GM12873 (cell line): ENCODE measurements at regions not wholly inside any gene's neighbourhood (a gene's known extent, or its start where the extent isn't known, plus 50 kb on each side); places are given as distances from the start of the nearest gene placed in this dataset.

Experiments
- TF ChIP-seq, protein P1 (sequence below): IDR thresholded peaks from 2 replicates; pipeline ENCODE4 v1.5.1; 2012; ENCODE audit warnings: low read depth, mild to moderate bottlenecking, moderate library complexity, low read length, control low read depth; ENCODE audit not compliant: insufficient read depth; ENCODE audit errors: missing control alignments

DNA sequence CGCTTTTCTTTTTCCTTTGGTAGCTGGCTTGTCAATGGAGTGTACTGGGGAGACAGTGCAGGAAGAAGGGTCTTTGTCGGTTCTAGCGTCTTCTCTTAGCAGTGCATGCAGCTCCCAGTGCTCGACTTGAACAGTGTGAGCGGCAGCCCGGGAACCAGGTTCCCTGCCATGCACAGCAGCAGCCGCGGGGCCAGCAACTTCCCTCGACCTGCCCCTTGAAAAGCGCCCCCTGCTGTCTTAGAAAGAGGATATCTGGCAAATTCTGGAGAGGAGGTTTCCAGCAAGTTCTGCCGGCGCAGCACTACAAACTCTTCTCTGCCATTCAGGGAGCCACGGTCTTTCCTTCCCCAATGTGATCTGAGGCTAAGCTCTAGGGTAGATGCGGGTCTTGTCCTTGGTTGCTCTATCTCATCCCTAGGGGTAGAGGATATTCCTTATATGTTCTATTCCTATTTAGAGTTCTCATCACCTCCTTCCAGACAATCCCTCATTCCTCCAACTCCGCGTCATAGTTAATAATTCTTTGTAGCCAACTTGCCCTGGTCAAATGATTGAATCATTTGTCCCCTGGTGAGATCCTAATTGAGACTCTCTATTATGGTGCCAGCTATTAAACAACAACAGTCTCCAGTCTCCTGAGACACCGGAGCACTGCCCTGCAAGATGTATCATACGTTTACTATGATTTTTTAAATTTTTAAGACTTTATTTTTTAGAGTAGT lies 451.3 kb downstream of the PMP22 start:
- TF ChIP-seq, protein P1, sequence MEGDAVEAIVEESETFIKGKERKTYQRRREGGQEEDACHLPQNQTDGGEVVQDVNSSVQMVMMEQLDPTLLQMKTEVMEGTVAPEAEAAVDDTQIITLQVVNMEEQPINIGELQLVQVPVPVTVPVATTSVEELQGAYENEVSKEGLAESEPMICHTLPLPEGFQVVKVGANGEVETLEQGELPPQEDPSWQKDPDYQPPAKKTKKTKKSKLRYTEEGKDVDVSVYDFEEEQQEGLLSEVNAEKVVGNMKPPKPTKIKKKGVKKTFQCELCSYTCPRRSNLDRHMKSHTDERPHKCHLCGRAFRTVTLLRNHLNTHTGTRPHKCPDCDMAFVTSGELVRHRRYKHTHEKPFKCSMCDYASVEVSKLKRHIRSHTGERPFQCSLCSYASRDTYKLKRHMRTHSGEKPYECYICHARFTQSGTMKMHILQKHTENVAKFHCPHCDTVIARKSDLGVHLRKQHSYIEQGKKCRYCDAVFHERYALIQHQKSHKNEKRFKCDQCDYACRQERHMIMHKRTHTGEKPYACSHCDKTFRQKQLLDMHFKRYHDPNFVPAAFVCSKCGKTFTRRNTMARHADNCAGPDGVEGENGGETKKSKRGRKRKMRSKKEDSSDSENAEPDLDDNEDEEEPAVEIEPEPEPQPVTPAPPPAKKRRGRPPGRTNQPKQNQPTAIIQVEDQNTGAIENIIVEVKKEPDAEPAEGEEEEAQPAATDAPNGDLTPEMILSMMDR, result peak; percentile 18

DNA sequence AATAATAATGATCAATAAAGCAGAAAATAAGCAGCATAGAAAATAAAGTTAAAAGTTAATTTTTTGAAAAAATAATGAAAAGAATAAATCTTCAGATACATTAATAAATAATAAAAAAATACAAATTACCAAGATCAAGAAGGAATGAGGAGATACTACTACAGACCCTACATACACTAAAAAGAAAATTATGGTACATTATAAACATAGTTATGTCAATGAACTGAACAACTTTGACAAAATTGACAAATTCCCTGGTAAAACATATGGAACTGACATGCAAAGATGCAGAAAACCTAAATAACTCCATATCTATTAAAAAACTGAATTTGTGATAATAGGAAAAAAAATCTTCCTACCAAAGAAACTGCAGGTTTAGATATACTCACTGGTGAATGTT lies 456.7 kb downstream of the PMP22 start:
- TF ChIP-seq, protein P1, result no peak

DNA sequence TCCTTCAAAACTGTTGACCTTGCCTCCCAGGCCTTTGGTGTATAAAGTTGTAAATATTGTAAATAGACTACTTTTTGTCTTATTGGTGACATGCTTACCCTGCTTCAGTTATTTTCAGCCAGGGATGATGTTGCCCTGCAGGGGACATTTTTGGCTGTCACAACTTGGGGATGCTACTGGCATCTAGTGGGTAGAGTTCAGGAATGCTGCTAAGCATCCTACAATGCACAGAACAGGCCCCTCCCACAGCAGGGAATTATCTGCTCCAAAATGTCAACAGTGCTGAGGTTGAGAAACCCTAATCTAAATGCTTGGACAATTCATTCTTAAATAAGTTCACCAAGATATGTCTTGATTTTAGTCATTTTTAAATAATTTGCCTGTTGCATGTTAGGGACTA lies 459.8 kb downstream of the PMP22 start:
- TF ChIP-seq, protein P1, result no peak

DNA sequence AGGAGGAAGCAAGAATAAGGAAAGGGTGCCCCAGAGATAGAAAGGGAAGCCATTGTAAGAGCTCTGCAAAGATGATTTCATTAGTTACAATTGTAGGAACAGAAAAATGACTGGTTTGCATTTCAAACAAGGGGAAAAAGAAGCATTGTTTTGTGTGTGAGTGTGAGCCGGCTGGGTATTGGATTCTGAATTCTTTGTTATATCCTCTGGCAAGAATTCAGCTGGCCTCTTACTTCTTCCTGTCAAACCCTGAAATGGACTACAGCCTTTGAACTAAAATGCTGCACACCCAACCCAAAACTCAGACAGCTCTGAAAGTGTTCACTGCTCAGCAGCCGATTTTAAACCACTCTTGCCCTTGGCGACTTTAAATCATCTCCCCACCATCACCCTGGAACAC lies 461.3 kb downstream of the PMP22 start:
- TF ChIP-seq, protein P1, result no peak

DNA sequence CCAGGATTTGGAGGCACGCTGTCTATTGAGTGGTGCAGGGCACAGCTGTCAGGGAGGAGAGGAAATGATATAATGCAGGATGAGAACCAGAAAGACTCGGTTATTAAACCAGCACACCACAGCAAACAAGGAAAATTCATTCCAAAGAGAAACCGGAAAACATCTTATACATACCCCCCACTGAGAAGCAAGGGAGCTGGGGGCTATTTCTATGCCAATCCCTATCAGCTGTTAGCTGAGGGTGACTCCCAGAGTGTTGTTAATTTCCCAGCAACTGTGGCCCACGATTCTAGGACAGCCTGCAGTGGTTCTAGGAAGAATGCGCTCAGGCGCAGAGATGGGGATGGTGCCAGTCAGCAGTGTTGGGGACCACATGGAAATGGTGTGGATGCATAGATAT lies 467.3 kb downstream of the PMP22 start:
- TF ChIP-seq, protein P1, result no peak

DNA sequence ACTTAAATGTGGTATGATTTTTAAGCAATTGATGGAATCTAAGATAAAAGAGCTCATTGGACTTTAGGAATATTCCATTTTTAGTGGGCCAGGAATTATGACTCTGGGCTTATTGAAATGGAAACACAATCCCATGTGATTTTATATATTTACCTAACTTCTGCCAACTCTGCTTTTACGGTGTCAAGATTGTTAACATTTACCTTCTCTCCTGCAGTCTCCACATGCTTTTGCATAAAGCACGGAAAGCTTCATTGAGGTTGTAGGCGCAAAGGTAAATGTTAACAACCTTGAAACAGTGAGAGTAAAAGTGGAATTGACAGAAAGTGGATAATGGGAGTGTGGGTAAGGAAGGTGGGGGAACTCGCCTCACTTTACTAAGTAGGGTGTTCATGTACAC lies 468.1 kb downstream of the PMP22 start:
- TF ChIP-seq, protein P1, result no peak

DNA sequence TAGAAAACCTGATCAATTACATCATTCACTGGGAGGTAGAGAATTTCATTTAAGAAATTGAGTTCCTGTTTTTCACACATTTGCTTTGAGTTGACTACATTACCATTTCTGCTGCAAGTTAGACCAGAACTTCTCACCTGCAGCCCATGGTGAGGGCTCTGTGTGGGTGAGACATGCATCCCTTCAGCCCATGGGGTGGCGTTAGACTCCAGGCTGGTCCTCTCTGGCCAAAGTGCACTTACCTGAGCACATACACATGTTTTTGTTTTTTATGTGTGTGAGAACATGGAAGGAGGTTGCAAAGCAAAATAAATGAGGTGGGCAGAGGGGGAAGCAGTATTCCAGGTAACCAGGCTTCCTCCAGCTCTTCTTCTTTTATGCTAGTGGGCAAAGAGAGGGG lies 470.2 kb downstream of the PMP22 start:
- TF ChIP-seq, protein P1, result no peak

DNA sequence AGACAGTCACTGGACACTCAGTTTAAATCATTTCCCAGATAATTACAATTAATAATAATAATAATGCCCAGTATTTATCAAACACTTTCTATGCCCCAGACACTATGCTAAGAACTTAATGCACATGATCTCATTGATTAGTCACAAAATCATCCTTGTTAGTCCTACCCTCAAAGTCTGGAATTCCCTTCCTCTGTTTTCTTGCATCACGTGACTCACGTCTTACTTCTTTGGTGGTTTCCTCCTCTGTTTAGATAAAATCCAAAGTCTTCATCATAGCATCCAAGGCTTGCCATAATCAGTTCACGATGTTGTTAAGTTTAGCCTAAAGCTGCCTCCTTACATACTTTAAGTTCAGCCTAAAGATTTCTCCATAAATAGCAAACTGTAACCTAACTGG lies 471.9 kb downstream of the PMP22 start:
- TF ChIP-seq, protein P1, result no peak
